GM23248 (cell line): ENCODE measurements at regions not wholly inside any gene's neighbourhood (a gene's known extent, or its start where the extent isn't known, plus 50 kb on each side); places are given as distances from the start of the nearest gene placed in this dataset.
A peak's percentile ranks its signal among the peaks of the same experiment; 100 is the strongest.

Experiments
- DNase-seq: peaks from one replicate; pipeline ENCODE4 v3.0.0-alpha.2; 2015
- H2AFZ ChIP-seq: fragments of 200-600 bp; sonication (generic); 2 replicates; pipeline ENCODE4 v1.6.1; 2016; ENCODE audit warnings: antibody characterized with exemption
- H3F3A ChIP-seq: fragments of 200-600 bp; sonication (generic); 2 replicates; pipeline ENCODE4 v1.6.1; 2016; ENCODE audit warnings: mild to moderate bottlenecking, antibody characterized with exemption, mixed run types; ENCODE audit not compliant: insufficient read depth
- H3K27ac ChIP-seq: fragments of 200-600 bp; sonication (generic); 2 replicates; pipeline ENCODE4 v1.5.1; 2016; ENCODE audit warnings: mild to moderate bottlenecking
- H3K27me3 ChIP-seq: fragments of 200-600 bp; sonication (generic); replicated peaks from 2 replicates; pipeline ENCODE4 v1.6.1; 2016; ENCODE audit warnings: mild to moderate bottlenecking; ENCODE audit not compliant: insufficient read depth
- H3K36me3 ChIP-seq: fragments of 200-600 bp; sonication (generic); 2 replicates; pipeline ENCODE4 v1.6.1; 2016; ENCODE audit warnings: low read depth, mild to moderate bottlenecking
- H3K4me1 ChIP-seq: fragments of 200-600 bp; sonication (generic); 2 replicates; pipeline ENCODE4 v1.6.1; 2016; ENCODE audit warnings: mild to moderate bottlenecking; ENCODE audit not compliant: insufficient read depth
- H3K4me2 ChIP-seq: fragments of 200-600 bp; sonication (generic); one replicate; pipeline ENCODE4 v1.6.1; 2016; ENCODE audit warnings: mild to moderate bottlenecking; ENCODE audit not compliant: unreplicated experiment
- H3K4me3 ChIP-seq: fragments of 200-600 bp; sonication (generic); 2 replicates; pipeline ENCODE4 v1.5.1; 2016; ENCODE audit warnings: mild to moderate bottlenecking
- H3K79me2 ChIP-seq: fragments of 200-600 bp; sonication (generic); 2 replicates; pipeline ENCODE4 v1.6.1; 2016; ENCODE audit warnings: mild to moderate bottlenecking; ENCODE audit not compliant: insufficient read depth
- H3K9ac ChIP-seq: fragments of 200-600 bp; sonication (generic); 2 replicates; pipeline ENCODE4 v1.6.1; 2016; ENCODE audit warnings: mild to moderate bottlenecking
- H3K9me2 ChIP-seq: fragments of 200-600 bp; sonication (generic); 2 replicates; pipeline ENCODE4 v1.6.1; 2016; ENCODE audit warnings: mixed run types, mild to moderate bottlenecking, moderate library complexity; ENCODE audit not compliant: insufficient read depth
- H3K9me3 ChIP-seq: fragments of 200-600 bp; sonication (generic); one replicate; pipeline ENCODE4 v1.6.1; 2017; ENCODE audit warnings: low read depth
- H4K20me1 ChIP-seq: fragments of 200-600 bp; sonication (generic); 2 replicates; pipeline ENCODE4 v1.6.0; 2016; ENCODE audit not compliant: insufficient read depth
- EZH2 ChIP-seq: fragments of 200-600 bp; sonication (generic); IDR thresholded peaks from 2 replicates; pipeline ENCODE4 v1.6.1; 2018; ENCODE audit warnings: antibody characterized with exemption, mild to moderate bottlenecking; ENCODE audit not compliant: insufficient read depth, poor library complexity, severe bottlenecking
- EZH2phosphoT487 ChIP-seq: fragments of 200-600 bp; sonication (generic); IDR thresholded peaks from 2 replicates; pipeline ENCODE4 v1.6.1; 2018; ENCODE audit warnings: antibody characterized with exemption, moderate library complexity, mild to moderate bottlenecking, low read depth; ENCODE audit not compliant: insufficient read depth
- WGBS, 2 experiments: methylation state at CpG; one replicate each; pipeline ENCODE4 v1.1.6; 2015 to 2017; ENCODE audit warnings: low lambda C conversion rate in 2 of 2, low coverage in 1 of 2; ENCODE audit errors: missing lambda C conversion rate in 2 of 2; 5-methylcytosine and 5-hydroxymethylcytosine counted together
- in situ Hi-C: fragments of 300-500 bp; cut with MboI; formaldehyde crosslinking; loops from 2 replicates; pipeline ENCODE4 v1.15.0; 2020

DNA sequence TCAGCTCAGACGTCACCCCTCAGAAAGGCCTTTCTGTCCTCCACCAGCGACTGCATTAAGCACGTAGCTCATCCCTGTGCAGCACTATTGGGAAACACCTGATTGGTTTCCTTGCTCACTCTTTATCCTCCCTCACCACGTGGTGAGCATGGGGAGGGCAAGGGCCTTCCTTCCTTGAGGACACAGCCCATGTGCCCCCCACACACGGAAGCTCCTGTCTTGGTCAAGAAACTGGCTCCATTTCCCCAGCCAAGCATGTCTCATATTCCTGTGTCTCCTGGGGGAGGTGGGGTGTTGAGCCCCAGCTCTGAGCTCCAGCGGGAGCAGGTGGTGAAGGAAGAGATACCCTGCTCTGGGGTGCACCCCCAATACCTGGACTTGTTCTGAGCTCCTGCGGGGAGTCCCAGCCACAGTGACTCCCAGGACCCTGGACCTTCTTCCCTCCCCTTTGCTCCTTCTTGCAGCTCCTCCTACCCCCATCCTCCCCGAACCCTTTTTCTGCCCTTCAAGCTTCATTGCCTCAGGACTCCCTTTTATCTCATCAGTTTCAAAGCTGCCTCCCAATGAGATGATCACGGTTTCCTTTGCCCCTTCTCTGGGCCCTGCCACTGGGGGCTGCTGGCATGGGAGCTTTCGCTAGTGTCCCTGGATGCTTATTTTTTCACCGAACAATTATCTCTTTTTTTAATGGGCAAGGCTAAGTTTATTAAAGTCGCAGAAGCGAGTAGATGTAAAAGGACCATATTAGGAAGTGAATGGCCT is 230.1 kb downstream of the TFAP2C start:
- Histone ChIP-seq H3K79me2 (no peaks in the 10 kb centered on the region), H3F3A (no peaks in the 10 kb centered on the region), H3K4me3 (no peak overlapping the region), H3K9ac (no peak overlapping the region), H3K4me2 (no peak overlapping the region), H3K27me3 (peaks cover 25% of the 10 kb centered on the region), H3K36me3 (no peaks in the 10 kb centered on the region), H3K9me3 (no peaks in the 10 kb centered on the region), H4K20me1 (no peaks in the 10 kb centered on the region), H2AFZ (no peak overlapping the region), H3K4me1 (no peaks in the 10 kb centered on the region), H3K27ac (no peak overlapping the region), H3K9me2 (no peaks in the 10 kb centered on the region)
- WGBS, 2 experiments = 74 to 75% methylated on average over 13 of the region's 13 CpGs
- in situ Hi-C loops = no loop called here
- TF ChIP-seq EZH2 (no peak), EZH2phosphoT487 (no peak)
- DNase-seq = no peak

DNA sequence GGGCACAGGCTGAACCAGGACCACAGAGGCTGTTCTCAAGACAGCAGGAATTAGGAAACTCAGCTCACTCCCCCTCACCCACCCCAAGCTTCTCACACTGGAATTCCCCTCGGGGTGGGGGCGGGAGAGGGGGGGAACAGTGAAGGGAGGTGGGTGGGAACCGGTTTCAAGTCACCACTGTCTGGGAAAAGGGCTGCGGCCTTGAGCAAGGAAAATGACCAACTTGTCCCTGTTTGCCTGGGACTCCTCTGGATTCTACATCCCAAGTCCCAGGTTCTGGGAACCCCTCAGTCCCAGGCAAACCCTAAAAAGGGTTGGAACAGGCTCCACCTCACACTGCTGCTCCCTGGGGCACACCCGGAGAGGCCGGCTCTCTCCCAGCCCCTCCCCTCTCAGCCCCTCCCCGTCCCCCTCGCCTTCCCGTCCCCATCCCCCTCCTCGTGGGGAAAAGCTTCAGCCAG is 230.7 kb downstream of the TFAP2C start:
- no peaks in the 10 kb centered on the region for H3K79me2 ChIP-seq
- no peak overlapping the region for H2AFZ ChIP-seq
- in situ Hi-C loops = no loop called here
- no peak for DNase-seq
- H3K4me1 ChIP-seq = no peaks in the 10 kb centered on the region
- no peak overlapping the region for H3K4me3 ChIP-seq
- no peak overlapping the region for H3K4me2 ChIP-seq
- H3F3A ChIP-seq = no peaks in the 10 kb centered on the region
- H3K9me3 ChIP-seq = no peaks in the 10 kb centered on the region
- no peaks in the 10 kb centered on the region for H3K36me3 ChIP-seq
- TF ChIP-seq EZH2 = no peak
- no peak for TF ChIP-seq EZH2phosphoT487
- WGBS, 2 experiments = 8% methylated on average over 2 to 10 of the region's 10 CpGs
- no peak overlapping the region for H3K27ac ChIP-seq
- H3K9me2 ChIP-seq = no peaks in the 10 kb centered on the region
- no peaks in the 10 kb centered on the region for H4K20me1 ChIP-seq
- peaks cover 31% of the 10 kb centered on the region for H3K27me3 ChIP-seq
- H3K9ac ChIP-seq = no peak overlapping the region

DNA sequence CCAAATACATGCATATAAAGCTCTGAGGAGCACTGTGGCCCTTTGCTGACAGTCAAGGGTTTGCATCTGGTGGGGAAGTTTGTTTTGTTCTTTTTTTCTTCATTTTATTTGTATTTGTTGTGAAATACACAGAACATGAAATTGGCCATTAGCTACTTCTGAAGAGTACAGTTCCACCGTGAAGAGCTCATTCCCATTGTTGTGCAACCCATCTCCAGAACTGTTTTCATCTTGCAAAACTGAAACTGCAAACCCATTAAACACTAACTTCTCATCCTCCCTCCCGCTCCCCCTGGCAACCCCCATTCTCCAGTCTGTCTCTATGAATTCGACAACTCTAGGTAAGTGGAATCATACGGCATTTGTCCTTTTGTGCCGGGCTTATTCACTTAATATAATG is 231.3 kb downstream of the TFAP2C start:
- no peak overlapping the region for H2AFZ ChIP-seq
- TF ChIP-seq EZH2 = no peak
- TF ChIP-seq EZH2phosphoT487 = no peak
- no peaks in the 10 kb centered on the region for H3K9me2 ChIP-seq
- WGBS, 2 experiments = 6 to 8% methylated on average over 5 of the region's 5 CpGs
- H3K27ac ChIP-seq = no peak overlapping the region
- H3K4me1 ChIP-seq = no peaks in the 10 kb centered on the region
- H3K4me3 ChIP-seq = no peak overlapping the region
- no peaks in the 10 kb centered on the region for H3K79me2 ChIP-seq
- no peaks in the 10 kb centered on the region for H3K9me3 ChIP-seq
- no peaks in the 10 kb centered on the region for H4K20me1 ChIP-seq
- no peak overlapping the region for H3K9ac ChIP-seq
- peaks cover 37% of the 10 kb centered on the region for H3K27me3 ChIP-seq
- no peak overlapping the region for H3K4me2 ChIP-seq
- DNase-seq = peak; percentile 39
- no peaks in the 10 kb centered on the region for H3F3A ChIP-seq
- no peaks in the 10 kb centered on the region for H3K36me3 ChIP-seq
- in situ Hi-C loops = no loop called here

DNA sequence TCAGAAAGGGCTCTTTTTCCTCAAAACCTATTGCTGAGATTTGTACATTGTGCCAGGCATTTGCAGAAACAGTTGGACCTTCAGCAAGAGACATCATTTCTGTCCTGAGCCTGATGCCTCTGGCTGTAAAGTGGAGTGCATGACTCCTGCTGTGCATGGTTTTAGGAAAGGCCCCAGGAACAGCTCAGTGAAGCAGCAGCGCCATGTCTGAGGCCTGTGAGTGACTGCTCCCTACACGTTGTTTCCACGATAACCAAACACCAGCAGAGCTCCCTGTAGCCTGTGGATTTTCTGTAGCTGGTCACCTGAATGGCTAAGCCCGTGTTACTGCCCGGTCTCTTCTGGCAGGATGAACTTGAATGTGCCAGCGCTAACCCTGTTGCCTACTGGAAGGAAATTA is 232.5 kb downstream of the TFAP2C start:
- Histone ChIP-seq H3F3A (no peaks in the 10 kb centered on the region), H3K9ac (no peak overlapping the region), H3K9me2 (no peaks in the 10 kb centered on the region), H3K9me3 (no peaks in the 10 kb centered on the region), H3K79me2 (no peaks in the 10 kb centered on the region), H3K27ac (no peak overlapping the region), H3K27me3 (peaks cover 46% of the 10 kb centered on the region), H3K4me2 (no peak overlapping the region), H4K20me1 (no peaks in the 10 kb centered on the region), H2AFZ (no peak overlapping the region), H3K36me3 (no peaks in the 10 kb centered on the region), H3K4me3 (no peak overlapping the region), H3K4me1 (no peaks in the 10 kb centered on the region)
- WGBS, 2 experiments = 75 to 84% methylated on average over 6 of the region's 6 CpGs
- no peak for DNase-seq
- in situ Hi-C loops = no loop called here
- TF ChIP-seq EZH2phosphoT487 = no peak
- TF ChIP-seq EZH2 = no peak
